A673 (cell line): ENCODE measurements at regions not wholly inside any gene's neighbourhood (a gene's known extent, or its start where the extent isn't known, plus 50 kb on each side); places are given as distances from the start of the nearest gene placed in this dataset.

ENCODE experiments used
- CTCF ChIP-seq: fragments of 300-800, 200-600 bp; sonication (generic); conservative IDR thresholded peaks from 2 replicates; pipeline ENCODE4 v1.5.1; 2017; ENCODE audit warnings: low read depth, mild to moderate bottlenecking, antibody characterized with exemption, low read length, moderate library complexity, mixed read lengths
- EZH2 ChIP-seq: fragments of 200-600 bp; sonication (generic); IDR thresholded peaks from 2 replicates; pipeline ENCODE4 v1.6.1; 2017; ENCODE audit warnings: borderline replicate concordance, low read depth, mild to moderate bottlenecking, mixed read lengths, antibody characterized with exemption, low read length; ENCODE audit not compliant: poor library complexity, severe bottlenecking

DNA sequence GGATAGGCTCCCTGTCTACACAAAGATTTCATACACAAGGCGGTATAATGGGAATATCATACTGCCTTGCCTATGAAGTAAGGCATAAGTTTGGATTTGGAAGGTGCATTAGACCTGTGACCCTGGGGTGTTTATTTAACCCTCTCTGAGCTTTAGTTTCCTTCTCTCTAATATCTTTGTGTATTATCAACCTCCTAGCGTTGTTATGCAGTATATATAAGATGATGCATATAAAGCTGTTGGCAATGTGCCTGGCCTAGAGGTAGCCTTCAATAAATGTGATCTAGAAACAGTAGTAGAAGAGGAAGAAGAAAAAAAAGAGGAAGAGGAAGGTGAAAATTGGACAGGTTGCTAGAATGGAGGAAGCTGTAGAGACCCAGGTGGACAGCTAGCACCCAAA is 311.6 kb upstream of the CLINT1 start:
- TF ChIP-seq EZH2 (no peak), CTCF (no peak)
